ENCODE measurements at regions not wholly inside any gene's neighbourhood (a gene's known extent, or its start where the extent isn't known, plus 50 kb on each side); places are given as distances from the start of the nearest gene placed in this dataset.

DNA sequence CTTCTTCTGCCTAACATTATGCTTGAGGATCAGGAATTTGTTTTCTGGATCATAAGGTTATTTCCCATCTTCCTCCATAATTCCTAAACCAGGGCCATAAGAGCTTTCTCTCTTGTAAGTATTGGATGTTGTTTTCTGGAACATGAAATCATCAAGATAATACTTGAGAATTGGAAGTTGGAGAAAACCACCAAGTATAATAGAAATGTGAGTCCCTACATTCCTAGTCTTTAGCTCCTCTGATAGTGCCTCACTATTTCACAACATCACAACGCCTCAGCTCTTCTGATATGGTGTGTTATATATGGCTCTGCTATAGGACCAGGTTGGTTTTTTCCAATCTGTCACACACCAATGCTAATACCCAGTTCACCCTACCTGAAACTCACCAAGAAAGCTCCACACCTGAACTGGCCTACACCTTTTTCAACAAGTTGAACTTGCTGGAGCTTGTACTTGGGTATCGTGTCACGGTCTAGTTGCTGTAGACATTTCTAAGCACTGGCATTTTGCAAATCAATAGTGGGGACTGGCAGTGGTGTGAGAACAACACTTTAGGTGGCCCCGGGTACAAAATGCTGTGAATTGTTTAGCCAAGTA lies 141.1 kb downstream of the ACTBL2 start:
- no peak for DNase-seq (ENCODE audit: low spot score)
- H3K4me3 Mint-ChIP-seq (ENCODE audit: low read depth), result no peak overlapping the region

DNA sequence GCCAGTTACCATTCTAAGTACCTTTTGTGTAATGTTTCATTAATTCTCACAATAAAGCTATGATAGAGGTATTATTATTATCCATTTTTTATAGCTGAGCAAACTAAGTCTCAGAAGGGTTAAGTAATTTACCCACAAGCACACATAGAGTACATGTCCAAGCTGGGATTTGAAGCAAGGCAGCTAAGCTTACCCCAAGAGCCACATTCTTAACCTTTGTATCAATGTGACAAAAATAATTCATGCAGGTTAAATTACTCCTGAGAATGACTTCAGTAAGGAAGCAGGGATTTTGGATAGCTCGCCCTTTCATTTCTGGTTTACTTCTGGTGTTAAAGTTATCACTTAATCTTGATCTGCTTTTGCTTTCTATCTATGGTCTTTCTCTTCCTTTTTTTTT lies 141.9 kb downstream of the ACTBL2 start:
- no peak overlapping the region for H3K27ac Mint-ChIP-seq
- H3K36me3 Mint-ChIP-seq (ENCODE audit: low read depth), result no peaks in the 10 kb centered on the region
- H3K4me1 Mint-ChIP-seq (ENCODE audit: low read depth), result no peaks in the 10 kb centered on the region
- peaks cover 3% of the 10 kb centered on the region for H3K27me3 Mint-ChIP-seq (ENCODE audit: low read depth)
- no peak overlapping the region for H3K4me3 Mint-ChIP-seq (ENCODE audit: low read depth)
- no peak for DNase-seq (ENCODE audit: low spot score)
- H3K9me3 Mint-ChIP-seq, result no peaks in the 10 kb centered on the region
- intact Hi-C loops (cut with micrococcal nuclease), result no loop called here

More for the DNA sequence above, 141.1 kb downstream of the ACTBL2 start:
- no peak overlapping the region for H3K27ac Mint-ChIP-seq
- H3K4me1 Mint-ChIP-seq (ENCODE audit: low read depth), result no peaks in the 10 kb centered on the region
- peaks cover 3% of the 10 kb centered on the region for H3K27me3 Mint-ChIP-seq (ENCODE audit: low read depth)
- intact Hi-C loops (cut with micrococcal nuclease), result no loop called here
- H3K9me3 Mint-ChIP-seq, result no peaks in the 10 kb centered on the region
- H3K36me3 Mint-ChIP-seq (ENCODE audit: low read depth), result no peaks in the 10 kb centered on the region

GRCh38 chr5:57339521-57339920 lies 143.1 kb downstream of the ACTBL2 start:
- no peak overlapping the region for H3K27ac Mint-ChIP-seq
- H3K4me3 Mint-ChIP-seq (ENCODE audit: low read depth), result no peak overlapping the region
- intact Hi-C loops (cut with micrococcal nuclease), result no loop called here
- no peak for DNase-seq (ENCODE audit: low spot score)
- H3K9me3 Mint-ChIP-seq, result no peaks in the 10 kb centered on the region
- no peaks in the 10 kb centered on the region for H3K36me3 Mint-ChIP-seq (ENCODE audit: low read depth)
- H3K27me3 Mint-ChIP-seq (ENCODE audit: low read depth), result peaks cover 3% of the 10 kb centered on the region
- no peaks in the 10 kb centered on the region for H3K4me1 Mint-ChIP-seq (ENCODE audit: low read depth)

DNA sequence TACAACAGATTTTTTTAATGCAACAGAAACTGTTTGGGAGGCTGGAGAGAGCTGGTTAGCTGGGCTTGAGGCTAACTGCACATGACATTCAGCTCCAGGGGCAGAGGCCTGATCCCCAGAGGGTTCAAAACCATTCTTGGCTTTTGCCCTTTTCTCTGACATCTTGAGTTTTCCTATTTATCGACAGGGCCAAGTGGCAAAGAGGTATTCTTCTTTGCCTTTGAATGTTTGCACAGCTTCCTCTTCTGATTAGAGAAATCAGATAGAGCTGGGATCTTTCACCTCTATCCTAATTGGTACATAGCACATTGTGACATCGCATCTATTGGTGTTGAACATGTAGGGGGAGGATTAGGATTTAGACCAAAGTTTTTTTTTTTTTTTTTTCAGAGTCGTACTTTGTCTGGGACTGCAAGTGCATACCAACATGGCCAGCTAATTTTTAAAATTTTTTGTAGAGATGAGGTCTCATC lies 143.7 kb downstream of the ACTBL2 start:
- no peak for DNase-seq (ENCODE audit: low spot score)
- no peak overlapping the region for H3K27ac Mint-ChIP-seq
- peaks cover 3% of the 10 kb centered on the region for H3K27me3 Mint-ChIP-seq (ENCODE audit: low read depth)
- H3K9me3 Mint-ChIP-seq, result no peaks in the 10 kb centered on the region
- no peaks in the 10 kb centered on the region for H3K36me3 Mint-ChIP-seq (ENCODE audit: low read depth)
- no peaks in the 10 kb centered on the region for H3K4me1 Mint-ChIP-seq (ENCODE audit: low read depth)
- intact Hi-C loops (cut with micrococcal nuclease), result no loop called here
- no peak overlapping the region for H3K4me3 Mint-ChIP-seq (ENCODE audit: low read depth)

- intact Hi-C loops (cut with micrococcal nuclease), result no loop called here
- H3K9me3 Mint-ChIP-seq, result no peaks in the 10 kb centered on the region
- H3K27ac Mint-ChIP-seq, result no peak overlapping the region
- peaks cover 3% of the 10 kb centered on the region for H3K27me3 Mint-ChIP-seq (ENCODE audit: low read depth)
- DNase-seq (ENCODE audit: low spot score), result no peak
- H3K4me3 Mint-ChIP-seq (ENCODE audit: low read depth), result no peak overlapping the region
- H3K36me3 Mint-ChIP-seq (ENCODE audit: low read depth), result no peaks in the 10 kb centered on the region
- no peaks in the 10 kb centered on the region for H3K4me1 Mint-ChIP-seq (ENCODE audit: low read depth)
Measured at GRCh38 chr5:57338068-57338867, 144.3 kb downstream of the ACTBL2 start.

- Mint-ChIP-seq H3K4me3 (ENCODE audit: low read depth) (no peak overlapping the region), H3K4me1 (ENCODE audit: low read depth) (no peaks in the 10 kb centered on the region), H3K27ac (no peak overlapping the region), H3K27me3 (ENCODE audit: low read depth) (peaks cover 8% of the 10 kb centered on the region), H3K36me3 (ENCODE audit: low read depth) (no peaks in the 10 kb centered on the region), H3K9me3 (no peaks in the 10 kb centered on the region)
- intact Hi-C loops (cut with micrococcal nuclease), result no loop called here
- no peak for DNase-seq (ENCODE audit: low spot score)
Measured at GRCh38 chr5:57335092-57335660, 147.4 kb downstream of the ACTBL2 start.

GRCh38 chr5:57334475-57334874 lies 148.1 kb downstream of the ACTBL2 start:
- peaks cover 8% of the 10 kb centered on the region for H3K27me3 Mint-ChIP-seq (ENCODE audit: low read depth)
- intact Hi-C loops (cut with micrococcal nuclease), result no loop called here
- no peaks in the 10 kb centered on the region for H3K4me1 Mint-ChIP-seq (ENCODE audit: low read depth)
- H3K4me3 Mint-ChIP-seq (ENCODE audit: low read depth), result no peak overlapping the region
- H3K9me3 Mint-ChIP-seq, result no peaks in the 10 kb centered on the region
- no peak for DNase-seq (ENCODE audit: low spot score)
- no peaks in the 10 kb centered on the region for H3K36me3 Mint-ChIP-seq (ENCODE audit: low read depth)
- no peak overlapping the region for H3K27ac Mint-ChIP-seq

DNA sequence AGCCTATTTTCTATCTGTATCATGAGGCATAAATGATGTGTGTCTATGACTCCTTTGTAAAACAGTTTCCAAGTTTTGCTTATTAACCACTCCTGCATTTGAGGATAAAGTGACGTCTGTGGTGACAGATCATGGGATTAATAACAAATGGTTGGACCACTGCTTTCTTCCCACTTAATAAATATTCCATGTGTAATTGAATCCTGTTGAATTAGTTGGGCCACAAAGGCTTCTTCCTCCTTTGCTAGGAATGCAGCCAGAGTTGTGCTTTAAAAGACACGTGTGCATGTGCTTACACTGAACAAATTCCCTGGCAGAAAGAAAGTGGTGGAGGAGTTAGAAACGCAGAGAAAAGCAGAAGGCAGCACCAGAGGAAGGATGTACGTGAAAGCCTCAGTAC lies 150.2 kb downstream of the ACTBL2 start:
- DNase-seq (ENCODE audit: low spot score), result no peak
- Mint-ChIP-seq H3K27ac (no peak overlapping the region), H3K9me3 (no peaks in the 10 kb centered on the region), H3K4me1 (ENCODE audit: low read depth) (peaks cover 10% of the 10 kb centered on the region), H3K36me3 (ENCODE audit: low read depth) (no peaks in the 10 kb centered on the region), H3K27me3 (ENCODE audit: low read depth) (peaks cover 5% of the 10 kb centered on the region), H3K4me3 (ENCODE audit: low read depth) (no peak overlapping the region)
- intact Hi-C loops (cut with micrococcal nuclease), result no loop called here

DNA sequence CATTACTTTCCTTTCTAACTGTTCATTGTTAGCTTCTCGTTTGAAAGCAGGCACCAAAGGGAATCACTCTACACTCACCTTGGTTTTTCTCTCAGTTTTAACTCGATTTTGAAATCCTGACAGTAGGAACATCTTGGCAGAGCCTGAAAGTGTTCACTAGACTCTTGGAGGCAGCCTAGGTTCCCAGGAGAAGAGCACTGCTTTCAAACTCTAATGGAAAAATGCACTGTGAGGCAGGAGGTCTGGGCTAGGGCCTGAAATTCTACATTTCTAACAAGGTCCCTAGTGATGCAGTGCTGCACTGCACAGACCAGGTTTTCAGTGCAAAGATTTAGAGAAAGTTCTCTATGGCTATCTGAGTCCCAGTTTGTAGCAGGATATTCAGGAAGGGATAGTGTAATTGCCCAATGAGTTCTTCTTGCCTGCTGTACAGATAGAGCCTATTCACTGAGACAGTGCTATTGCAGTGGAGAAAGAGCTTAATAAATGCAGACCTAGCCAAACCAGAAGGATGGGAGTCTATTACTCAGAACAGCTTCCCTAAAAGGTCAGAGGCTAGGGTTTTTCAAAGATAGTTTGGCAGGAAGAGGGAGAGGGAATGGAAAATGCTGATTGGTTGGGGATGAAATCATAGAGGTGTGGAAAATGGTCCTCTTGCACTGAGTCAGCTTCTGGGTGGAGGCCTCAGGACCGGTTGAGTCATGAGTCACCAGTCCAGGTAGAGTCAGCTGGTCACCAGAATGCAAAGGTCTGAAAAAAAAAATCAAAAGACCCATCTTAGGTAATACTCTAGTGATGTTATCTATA lies 153.9 kb downstream of the GPBP1 start:
- DNase-seq (ENCODE audit: low spot score), result no peak
- intact Hi-C loops (cut with micrococcal nuclease), result loop anchor here (1.0 kb wide), 1 partner anchor 25 kb away; no protein-coding TSS in a partner anchor
- Mint-ChIP-seq H3K9me3 (no peaks in the 10 kb centered on the region), H3K36me3 (ENCODE audit: low read depth) (no peaks in the 10 kb centered on the region), H3K4me3 (ENCODE audit: low read depth) (no peak overlapping the region), H3K27me3 (ENCODE audit: low read depth) (peaks cover 5% of the 10 kb centered on the region), H3K27ac (peak overlapping the region; percentile 42), H3K4me1 (ENCODE audit: low read depth) (peaks cover 21% of the 10 kb centered on the region)

DNA sequence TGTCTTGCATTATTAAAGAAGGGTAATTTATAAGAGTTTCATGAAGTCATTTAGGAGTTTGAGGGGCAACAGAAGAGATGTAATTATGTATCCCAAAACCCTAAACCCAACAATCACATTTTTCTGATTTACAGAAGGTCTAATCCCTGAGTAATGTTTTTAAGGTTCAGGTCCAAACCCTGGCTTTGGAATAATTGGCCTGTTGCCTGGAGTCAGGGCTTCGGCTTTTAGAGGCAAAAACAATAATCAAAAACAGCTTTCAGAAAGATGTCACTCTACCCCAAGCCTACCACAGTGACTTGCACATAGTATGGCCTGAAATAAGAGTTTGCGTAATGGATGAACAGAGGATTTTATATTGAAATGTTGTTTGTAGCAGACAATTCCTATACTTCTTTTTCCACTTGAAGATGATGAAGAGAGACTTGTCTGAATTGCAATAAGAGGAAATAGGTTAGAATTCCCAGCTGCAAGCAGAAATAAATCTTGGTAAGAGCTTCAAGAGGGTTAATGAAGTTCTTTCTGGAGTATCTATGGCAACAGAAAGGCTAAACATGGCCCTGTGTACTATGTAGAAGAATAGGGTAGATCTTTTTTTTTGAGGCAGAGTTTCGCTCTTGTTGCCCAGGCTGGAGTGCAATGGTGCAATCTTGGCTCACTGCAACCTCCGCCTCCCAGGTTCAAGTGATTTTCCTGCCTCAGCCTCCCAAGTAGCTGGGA lies 152.0 kb downstream of the GPBP1 start:
- no peaks in the 10 kb centered on the region for H3K9me3 Mint-ChIP-seq
- H3K36me3 Mint-ChIP-seq (ENCODE audit: low read depth), result no peaks in the 10 kb centered on the region
- no peak overlapping the region for H3K4me3 Mint-ChIP-seq (ENCODE audit: low read depth)
- H3K4me1 Mint-ChIP-seq (ENCODE audit: low read depth), result peaks cover 21% of the 10 kb centered on the region
- no peak overlapping the region for H3K27ac Mint-ChIP-seq
- intact Hi-C loops (cut with micrococcal nuclease), result loop anchor here (2.0 kb wide), 1 partner anchor 57 kb away; no protein-coding TSS in a partner anchor
- no peak for DNase-seq (ENCODE audit: low spot score)
- H3K27me3 Mint-ChIP-seq (ENCODE audit: low read depth), result no peaks in the 10 kb centered on the region

DNA sequence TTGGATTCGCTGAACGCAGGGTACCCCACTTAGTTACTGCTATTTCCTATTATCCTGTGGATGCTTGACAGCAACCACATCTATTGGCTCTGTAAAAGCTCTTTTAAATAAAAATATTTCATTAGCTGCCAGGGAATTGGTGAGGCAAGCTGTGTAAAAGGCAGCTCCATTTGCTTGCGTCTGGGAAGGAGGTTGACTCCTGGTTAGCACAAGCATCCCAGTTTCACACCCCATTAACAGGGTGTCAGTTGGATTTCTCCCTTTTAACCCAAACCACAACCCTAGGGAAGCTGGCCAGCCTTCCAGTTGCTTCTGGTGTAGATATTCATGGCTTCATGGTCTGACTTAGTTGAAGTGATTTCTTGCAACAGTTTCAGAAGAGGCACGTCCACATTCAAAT lies 151.0 kb downstream of the GPBP1 start:
- Mint-ChIP-seq H3K27me3 (ENCODE audit: low read depth) (no peaks in the 10 kb centered on the region), H3K9me3 (no peaks in the 10 kb centered on the region), H3K4me3 (ENCODE audit: low read depth) (no peak overlapping the region), H3K27ac (no peak overlapping the region), H3K36me3 (ENCODE audit: low read depth) (no peaks in the 10 kb centered on the region), H3K4me1 (ENCODE audit: low read depth) (peaks cover 21% of the 10 kb centered on the region)
- intact Hi-C loops (cut with micrococcal nuclease), result loop anchor here (2.0 kb wide), 1 partner anchor 58 kb away; no protein-coding TSS in a partner anchor
- no peak for DNase-seq (ENCODE audit: low spot score)

DNA sequence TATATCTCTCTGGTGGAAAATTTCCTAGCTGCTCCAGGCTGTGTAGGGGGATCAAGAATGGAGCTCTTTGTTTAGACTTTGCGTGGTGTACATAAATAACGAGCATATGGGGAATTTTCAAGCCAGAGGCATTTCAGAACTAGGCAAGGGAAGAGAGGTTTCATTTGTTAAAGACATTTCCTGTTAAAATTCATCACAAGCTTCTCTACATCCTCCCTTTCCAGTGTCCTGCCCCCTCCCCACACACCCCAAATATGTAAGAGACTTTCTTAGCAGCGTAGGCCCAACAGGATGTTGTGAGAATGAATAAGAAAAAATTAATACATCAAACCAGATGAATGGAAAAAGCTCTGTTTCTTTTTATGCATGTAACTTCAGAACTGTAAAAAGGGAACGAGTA lies 150.3 kb downstream of the GPBP1 start:
- no peaks in the 10 kb centered on the region for H3K27me3 Mint-ChIP-seq (ENCODE audit: low read depth)
- H3K36me3 Mint-ChIP-seq (ENCODE audit: low read depth), result no peaks in the 10 kb centered on the region
- no peaks in the 10 kb centered on the region for H3K9me3 Mint-ChIP-seq
- peak overlapping the region; percentile 30 for H3K27ac Mint-ChIP-seq
- peaks cover 21% of the 10 kb centered on the region for H3K4me1 Mint-ChIP-seq (ENCODE audit: low read depth)
- intact Hi-C loops (cut with micrococcal nuclease), result loop anchor here (2.0 kb wide), 1 partner anchor 59 kb away; no protein-coding TSS in a partner anchor
- no peak for DNase-seq (ENCODE audit: low spot score)
- H3K4me3 Mint-ChIP-seq (ENCODE audit: low read depth), result no peak overlapping the region

Measured in activated T-helper 2 cell treated with anti-CD3 and anti-CD28 coated beads, Interferon-gamma antibody, Interleukin-2, Interleukin-4, amounts not matched to agents 10 μg/mL and 5 μg/mL and 100 μg/mL, durations not matched to agents 14 hours and 24 hours and 36 hours (primary cell).